Breast epithelium (tissue), 4 donors: ENCODE measurements at regions not wholly inside any gene's neighbourhood (a gene's known extent, or its start where the extent isn't known, plus 50 kb on each side); places are given as distances from the start of the nearest gene placed in this dataset.

ENCODE experiments used
- DNase-seq, 2 donors: peaks; one replicate each; pipeline ENCODE4 v3.0.0-alpha.2; 2019; ENCODE audit warnings: low spot score in 2 of 2
- H3K27ac ChIP-seq, 2 donors: fragments of 200-600 bp; sonication (generic) in 1 of 2; one replicate each; pipeline ENCODE4 v1.5.1; 2016 to 2019; ENCODE audit warnings: mild to moderate bottlenecking in 1 of 2
- H3K27me3 ChIP-seq, 2 donors: fragments of 200-600 bp; sonication (generic) in 1 of 2; one replicate each; pipeline versions ENCODE4 v1.5.1 to v1.6.0; 2017 to 2019; ENCODE audit warnings: control low read depth in 1 of 2, mild to moderate bottlenecking in 1 of 2
- H3K36me3 ChIP-seq: fragments of 200-600 bp; one replicate; pipeline ENCODE4 v1.5.1; 2019
- H3K4me1 ChIP-seq, 2 donors: fragments of 200-600 bp; sonication (generic); one replicate each; pipeline ENCODE4 v1.5.1; 2016 to 2019; ENCODE audit warnings: control low read depth in 1 of 2
- H3K4me3 ChIP-seq, 3 donors: fragments of 200-600 bp; sonication (generic); 1 replicate in 2 of 3; 2 replicates in 1 of 3; pipeline ENCODE4 v1.5.1; 2016 to 2019; ENCODE audit warnings: mild to moderate bottlenecking in 3 of 3, moderate library complexity in 2 of 3
- H3K9me3 ChIP-seq, 2 donors: fragments of 200-600 bp; sonication (generic) in 1 of 2; one replicate each; pipeline ENCODE4 v1.5.1; 2016 to 2019; ENCODE audit warnings: control low read depth in 1 of 2
- POLR2A ChIP-seq: fragments of 450-650 bp; IDR thresholded peaks from one replicate; pipeline ENCODE4 v1.6.1; 2016; ENCODE audit warnings: antibody characterized with exemption, mild to moderate bottlenecking, moderate library complexity
- POLR2AphosphoS5 ChIP-seq, 3 donors: sonication (generic); formaldehyde crosslinking; IDR thresholded peaks; one replicate each; pipeline ENCODE4 v1.6.1; 2017; ENCODE audit warnings: antibody characterized with exemption in 3 of 3
- intact Hi-C: fragments of 100-400 bp; cut with DNase I; formaldehyde crosslinking; loops from one replicate; pipeline ENCODE4 v1.15.1; 2023; ENCODE audit warnings: low total_unique reads
- TF ChIP-seq, protein P1 (sequence below), 3 donors: fragments of 450-650 bp; IDR thresholded peaks; one replicate each; pipeline ENCODE4 v1.5.1; 2016 to 2017; ENCODE audit warnings: antibody characterized with exemption in 3 of 3, mild to moderate bottlenecking in 3 of 3, moderate library complexity in 3 of 3

DNA sequence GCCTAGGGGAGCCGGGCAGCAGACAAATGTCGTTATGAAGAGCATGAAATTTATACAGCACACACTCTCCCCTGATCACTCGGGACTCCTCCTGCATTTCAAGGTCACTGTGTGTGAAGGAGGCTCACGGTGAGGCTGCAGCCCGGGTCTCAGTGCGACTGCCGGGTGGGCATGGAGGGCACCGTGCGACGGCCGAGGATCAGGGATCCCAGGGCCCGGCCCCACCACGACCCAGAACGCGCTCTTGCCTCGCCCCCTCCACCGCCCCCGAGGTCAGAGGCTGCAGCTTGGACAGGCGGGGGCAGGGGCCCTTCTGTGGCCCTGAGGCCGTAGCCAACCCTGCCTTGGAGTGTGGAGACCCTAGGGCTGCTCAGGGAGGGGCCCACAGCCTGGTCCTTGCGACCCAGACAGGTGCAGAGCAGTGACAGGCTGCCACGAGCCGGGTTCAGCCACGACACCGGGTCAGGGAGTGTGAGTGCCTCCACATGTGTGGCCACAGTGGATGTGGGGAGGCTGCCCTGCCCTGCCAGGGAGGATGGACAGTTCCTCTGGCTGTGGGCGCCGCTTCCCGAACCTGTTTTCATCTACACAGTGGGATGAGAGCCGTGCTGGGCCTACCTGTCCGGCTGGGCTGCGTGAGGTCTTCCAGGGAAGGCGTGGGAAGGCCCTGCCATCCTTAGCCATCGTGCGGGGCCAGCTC lies 89.3 kb upstream of the NKX1-1 start:
- Histone ChIP-seq H3K9me3 (no peaks in the 10 kb centered on the region), H3K4me3 (no peak overlapping the region), H3K36me3 (no peaks in the 10 kb centered on the region), H3K27ac (no peak overlapping the region), H3K4me1 (no peaks in the 10 kb centered on the region), H3K27me3 (peaks cover 0 to 65% of the 10 kb centered on the region in 2 donors)
- no peak for DNase-seq
- intact Hi-C loops = no loop called here
- TF ChIP-seq POLR2A (no peak), POLR2AphosphoS5 (IDR thresholded peaks at IDR 0.05) (no peak)
- TF ChIP-seq, protein P1, sequence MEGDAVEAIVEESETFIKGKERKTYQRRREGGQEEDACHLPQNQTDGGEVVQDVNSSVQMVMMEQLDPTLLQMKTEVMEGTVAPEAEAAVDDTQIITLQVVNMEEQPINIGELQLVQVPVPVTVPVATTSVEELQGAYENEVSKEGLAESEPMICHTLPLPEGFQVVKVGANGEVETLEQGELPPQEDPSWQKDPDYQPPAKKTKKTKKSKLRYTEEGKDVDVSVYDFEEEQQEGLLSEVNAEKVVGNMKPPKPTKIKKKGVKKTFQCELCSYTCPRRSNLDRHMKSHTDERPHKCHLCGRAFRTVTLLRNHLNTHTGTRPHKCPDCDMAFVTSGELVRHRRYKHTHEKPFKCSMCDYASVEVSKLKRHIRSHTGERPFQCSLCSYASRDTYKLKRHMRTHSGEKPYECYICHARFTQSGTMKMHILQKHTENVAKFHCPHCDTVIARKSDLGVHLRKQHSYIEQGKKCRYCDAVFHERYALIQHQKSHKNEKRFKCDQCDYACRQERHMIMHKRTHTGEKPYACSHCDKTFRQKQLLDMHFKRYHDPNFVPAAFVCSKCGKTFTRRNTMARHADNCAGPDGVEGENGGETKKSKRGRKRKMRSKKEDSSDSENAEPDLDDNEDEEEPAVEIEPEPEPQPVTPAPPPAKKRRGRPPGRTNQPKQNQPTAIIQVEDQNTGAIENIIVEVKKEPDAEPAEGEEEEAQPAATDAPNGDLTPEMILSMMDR (IDR thresholded peaks at IDR 0.05) = no peak

GRCh38 chr4:1494416-1495315 lies 88.4 kb upstream of the NKX1-1 start:
- no peak for DNase-seq
- H3K9me3 ChIP-seq = no peaks in the 10 kb centered on the region
- H3K4me3 ChIP-seq = no peak overlapping the region
- H3K4me1 ChIP-seq = no peaks in the 10 kb centered on the region
- intact Hi-C loops = no loop called here
- no peak overlapping the region for H3K27ac ChIP-seq
- no peak for TF ChIP-seq POLR2AphosphoS5 (IDR thresholded peaks at IDR 0.05)
- peaks cover 0 to 67% of the 10 kb centered on the region in 2 donors for H3K27me3 ChIP-seq
- no peaks in the 10 kb centered on the region for H3K36me3 ChIP-seq

GRCh38 chr4:1493540-1494287 lies 87.5 kb upstream of the NKX1-1 start:
- H3K4me3 ChIP-seq = no peak overlapping the region
- TF ChIP-seq, protein P1 (IDR thresholded peaks at IDR 0.05) = no peak
- TF ChIP-seq POLR2AphosphoS5 (IDR thresholded peaks at IDR 0.05) = no peak
- no peak for TF ChIP-seq POLR2A
- H3K36me3 ChIP-seq = no peaks in the 10 kb centered on the region
- no peak for DNase-seq
- no peaks in the 10 kb centered on the region for H3K9me3 ChIP-seq
- H3K4me1 ChIP-seq = no peaks in the 10 kb centered on the region
- H3K27ac ChIP-seq = no peak overlapping the region
- H3K27me3 ChIP-seq = peaks cover 0 to 77% of the 10 kb centered on the region in 2 donors
- intact Hi-C loops = no loop called here

DNA sequence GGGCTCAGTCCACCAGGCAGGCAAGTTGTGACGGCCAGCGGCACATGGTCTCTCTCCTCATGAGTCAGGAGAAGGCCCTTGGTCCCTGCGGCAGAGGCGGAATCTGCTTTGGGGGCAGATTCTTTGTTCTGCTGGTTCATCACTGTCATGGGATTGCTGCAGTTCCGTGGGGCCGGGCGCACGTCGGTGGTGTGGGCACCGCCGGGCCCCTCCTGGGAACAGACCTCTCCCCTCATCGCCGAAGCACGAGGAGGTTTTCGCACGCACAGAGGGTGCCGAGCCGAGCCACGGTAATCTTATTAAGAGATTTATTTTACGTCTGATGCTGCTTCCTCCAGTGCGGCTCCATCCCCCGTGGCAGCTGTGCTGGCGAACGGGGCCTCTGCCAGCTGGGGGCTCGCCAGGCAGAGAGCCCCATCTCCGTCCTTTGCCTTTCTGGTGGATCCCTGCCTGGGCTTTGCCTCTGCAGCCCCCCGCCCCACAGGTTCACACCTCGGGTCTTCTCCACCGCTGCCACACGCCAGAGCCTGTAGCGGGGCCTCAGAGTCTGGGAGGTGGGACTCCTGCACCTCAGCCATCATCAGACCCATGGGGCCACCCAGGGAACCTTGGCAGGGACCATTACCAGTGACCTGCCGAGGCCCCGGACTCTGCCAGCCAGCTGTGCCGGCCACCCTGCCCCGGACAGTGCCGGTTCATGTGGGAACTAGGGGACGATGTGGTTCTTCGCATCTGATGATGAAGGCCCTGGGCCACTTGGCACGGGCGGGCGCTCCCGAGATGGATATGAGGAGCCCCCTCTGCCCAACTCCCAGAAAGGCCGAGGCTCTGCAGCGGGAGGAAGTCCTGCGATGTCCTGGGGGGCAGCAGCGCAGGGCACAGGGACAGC lies 86.7 kb upstream of the NKX1-1 start:
- Histone ChIP-seq H3K27ac (no peak overlapping the region), H3K9me3 (no peaks in the 10 kb centered on the region), H3K4me1 (no peaks in the 10 kb centered on the region), H3K4me3 (no peak overlapping the region), H3K27me3 (peaks cover 0 to 85% of the 10 kb centered on the region in 2 donors), H3K36me3 (no peaks in the 10 kb centered on the region)
- TF ChIP-seq POLR2A (no peak), POLR2AphosphoS5 (IDR thresholded peaks at IDR 0.05) (no peak)
- TF ChIP-seq, protein P1 (IDR thresholded peaks at IDR 0.05) = no peak
- DNase-seq = no peak
- intact Hi-C loops = no loop called here

DNA sequence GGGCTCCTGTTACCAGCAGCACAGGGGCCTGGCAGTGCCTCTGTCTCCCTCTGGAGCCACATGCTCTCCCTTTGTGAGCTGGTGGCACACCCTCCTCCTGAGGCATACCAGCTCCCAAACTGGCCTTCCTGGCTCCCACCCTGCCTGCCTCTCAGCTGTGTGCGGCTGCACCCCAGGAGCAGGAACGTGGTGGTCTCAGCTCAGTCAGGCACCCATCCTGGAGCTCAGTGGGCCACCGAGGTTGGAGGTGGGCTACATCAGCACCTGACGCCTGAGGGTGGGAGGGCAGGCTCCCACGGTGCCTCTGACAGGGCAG lies 85.9 kb upstream of the NKX1-1 start:
- no peaks in the 10 kb centered on the region for H3K4me1 ChIP-seq
- no peaks in the 10 kb centered on the region for H3K36me3 ChIP-seq
- H3K27ac ChIP-seq = no peak overlapping the region
- H3K27me3 ChIP-seq = peaks cover 0 to 92% of the 10 kb centered on the region in 2 donors
- no peak overlapping the region for H3K4me3 ChIP-seq
- intact Hi-C loops = no loop called here
- TF ChIP-seq POLR2AphosphoS5 (IDR thresholded peaks at IDR 0.05) = no peak
- TF ChIP-seq, protein P1 (IDR thresholded peaks at IDR 0.05) = no peak
- no peak for TF ChIP-seq POLR2A
- peaks cover 0 to 3% of the 10 kb centered on the region in 2 donors for H3K9me3 ChIP-seq
- DNase-seq = no peak
